K562 (cell line): ENCODE measurements at regions not wholly inside any gene's neighbourhood (a gene's known extent, or its start where the extent isn't known, plus 50 kb on each side); places are given as distances from the start of the nearest gene placed in this dataset.

ENCODE experiments used
- ATAC-seq: fragments of 200-7000 bp; cut with Tn5 transposase; 3 replicates; pipeline ENCODE4 v1.9.1; 2020; ENCODE audit warnings: moderate library complexity
- BruUV-seq: library from RNA; stranded (reverse); fragments of 400-500 nt; replicated peaks from 2 replicates; lab custom pipeline; 2021; lab: Mats Ljungman, UMichigan
- CTCF ChIA-PET: fragments of 300-600 bp; formaldehyde crosslinking; extraction: SDS; loops from one replicate; lab custom pipeline; 2021; ENCODE audit warnings: low intra/inter-chr PET ratio; lab: Yijun Ruan, JAX
- POLR2A ChIA-PET: fragments of 300-600, 350-650 bp; sonication (Branson Sonifier 250); formaldehyde crosslinking; extraction: SDS; loops from one replicate; lab custom pipeline; 2021; ENCODE audit warnings: antibody characterized with exemption, inconsistent platforms; lab: Yijun Ruan, JAX
- DNase-seq, 4 experiments: peaks; one replicate each; pipeline versions ENCODE4 v3.0.0 to v3.0.0-alpha.2; 2011 to 2018; ENCODE audit warnings: low spot score in 3 of 4, mixed read lengths in 3 of 4; ENCODE audit errors: extremely low read depth in 1 of 4
- FAIRE-seq: peaks from 2 replicates; lab custom pipeline; 2011; peaks lifted over from hg19 to GRCh38; lab: Jason Lieb, UNC
- H2AFZ ChIP-seq: 2 replicates; pipeline ENCODE4 v1.6.0; 2011; ENCODE audit warnings: low read depth, low read length, control low read depth, inconsistent platforms
- H3K27ac ChIP-seq: fragments of 200-600 bp; 3 replicates; pipeline ENCODE4 v1.8.0; 2011; ENCODE audit warnings: low read depth, mild to moderate bottlenecking, control low read depth, inconsistent platforms, low read length, moderate library complexity, mixed read lengths; ENCODE audit errors: extremely low read depth
- H3K27me3 ChIP-seq, 2 experiments: fragments of 300-600 bp in 1 of 2; 2 replicates in 1 of 2; 3 replicates in 1 of 2; pipeline versions ENCODE4 v1.6.0 to v1.8.0; 2011; ENCODE audit warnings: inconsistent platforms in 2 of 2, low read length in 2 of 2, mild to moderate bottlenecking in 1 of 2, mixed read lengths in 1 of 2, moderate library complexity in 1 of 2; ENCODE audit not compliant: control insufficient read depth in 2 of 2, insufficient read depth in 2 of 2
- H3K36me3 ChIP-seq: fragments of 300-600 bp; 3 replicates; pipeline ENCODE4 v1.8.0; 2011; ENCODE audit warnings: mild to moderate bottlenecking, low read length, inconsistent platforms; ENCODE audit not compliant: control insufficient read depth, insufficient read depth
- H3K4me1 ChIP-seq, 2 experiments: fragments of 200-600 bp in 1 of 2; replicated peaks in 1 of 2; 2 replicates in 1 of 2; 3 replicates in 1 of 2; pipeline versions ENCODE4 v1.5.1 to v1.8.0; 2011; ENCODE audit warnings: inconsistent platforms in 2 of 2, low read length in 2 of 2, mild to moderate bottlenecking in 1 of 2, mixed read lengths in 1 of 2, moderate library complexity in 1 of 2; ENCODE audit not compliant: control insufficient read depth in 2 of 2, insufficient read depth in 2 of 2
- H3K4me2 ChIP-seq: 2 replicates; pipeline ENCODE4 v1.6.1; 2011; ENCODE audit warnings: low read length, control low read depth, inconsistent platforms, mixed read lengths; ENCODE audit not compliant: insufficient read depth
- H3K4me3 ChIP-seq: fragments of 200-600 bp; sonication (generic), shearing (Covaris generic); 2 replicates; pipeline ENCODE4 v1.5.1; 2016; ENCODE audit warnings: control low read depth, inconsistent platforms
- H3K79me2 ChIP-seq: fragments of 200-600 bp; 3 replicates; pipeline ENCODE4 v1.8.0; 2011; ENCODE audit warnings: low read length, inconsistent platforms; ENCODE audit not compliant: control insufficient read depth, insufficient read depth
- H3K9ac ChIP-seq, 2 experiments: 2 replicates each; pipeline versions ENCODE4 v1.6.0 to v1.6.1; 2011; ENCODE audit warnings: low read depth in 2 of 2, low read length in 2 of 2, control low read depth in 1 of 2, inconsistent platforms in 1 of 2, mild to moderate bottlenecking in 1 of 2, mixed read lengths in 1 of 2; ENCODE audit not compliant: insufficient read depth in 1 of 2
- H3K9me1 ChIP-seq: one replicate; pipeline ENCODE4 v1.6.0; 2011; ENCODE audit warnings: inconsistent platforms, mild to moderate bottlenecking, low read length, moderate library complexity; ENCODE audit not compliant: control insufficient read depth, insufficient read depth
- H3K9me3 ChIP-seq: replicated peaks from 2 replicates; pipeline ENCODE4 v1.5.1; 2011; ENCODE audit warnings: low read depth, low read length, inconsistent platforms; ENCODE audit not compliant: control insufficient read depth, insufficient read depth
- H4K20me1 ChIP-seq: replicated peaks from 2 replicates; pipeline ENCODE4 v1.6.1; 2011; ENCODE audit warnings: low read length, inconsistent platforms, mixed read lengths; ENCODE audit not compliant: control insufficient read depth, insufficient read depth
- CTBP1 ChIP-seq: fragments of 450-650 bp; IDR thresholded peaks from 2 replicates; pipeline ENCODE4 v1.6.1; 2016; ENCODE audit warnings: borderline replicate concordance
- DACH1 ChIP-seq: fragments of 450-650 bp; IDR thresholded peaks from 2 replicates; pipeline ENCODE4 v1.6.1; 2018; ENCODE audit not compliant: partially characterized antibody
- HNRNPUL1 ChIP-seq: fragments of 200-400 bp; formaldehyde crosslinking; IDR thresholded peaks from 2 replicates; pipeline ENCODE4 v1.6.1; 2017; ENCODE audit warnings: low read length
- IRF2 ChIP-seq: sonication (generic); formaldehyde crosslinking; IDR thresholded peaks from 2 replicates; pipeline ENCODE4 v1.8.1; 2022; ENCODE audit warnings: mild to moderate bottlenecking, missing genetic modification reagents
- MTA2 ChIP-seq: fragments of 450-650 bp; IDR thresholded peaks from 2 replicates; pipeline ENCODE4 v1.6.1; 2016; ENCODE audit warnings: low read depth
- NBN ChIP-seq: fragments of 450-650 bp; IDR thresholded peaks from 2 replicates; pipeline ENCODE4 v1.6.1; 2016; ENCODE audit warnings: low read depth, mild to moderate bottlenecking
- SMARCE1 ChIP-seq: fragments of 450-650 bp; IDR thresholded peaks from 2 replicates; pipeline ENCODE4 v1.7.1; 2016; ENCODE audit warnings: mild to moderate bottlenecking
- ZBTB43 ChIP-seq: sonication (generic); formaldehyde crosslinking; IDR thresholded peaks from 2 replicates; pipeline ENCODE4 v1.8.0; 2023; ENCODE audit warnings: mild to moderate bottlenecking, missing genetic modification reagents
- ZEB2 ChIP-seq: fragments of 450-650 bp; IDR thresholded peaks from 2 replicates; pipeline ENCODE4 v1.6.1; 2016
- ZMIZ1 ChIP-seq, 2 experiments: fragments of 150-350 bp in 1 of 2; IDR thresholded peaks; 2 replicates each; pipeline ENCODE4 v1.6.1; 2012 to 2016; ENCODE audit warnings: low read depth in 2 of 2, low read length in 2 of 2, mild to moderate bottlenecking in 1 of 2, moderate library complexity in 1 of 2
- ZNF311 ChIP-seq: fragments of 250-450 bp; sonication (Bioruptor Pico); IDR thresholded peaks from 2 replicates; pipeline ENCODE4 v1.4.0; 2020; ENCODE audit warnings: mild to moderate bottlenecking, moderate library complexity
- ZNF407 ChIP-seq: fragments of 450-650 bp; IDR thresholded peaks from 2 replicates; pipeline ENCODE4 v1.6.1; 2016; ENCODE audit warnings: low read depth
- WGBS: fragments of 100-300 bp; shearing (Covaris generic); methylation state at CpG from one replicate; pipeline ENCODE4 v1.1.6; 2016; ENCODE audit warnings: low coverage, mixed read lengths; ENCODE audit not compliant: insufficient coverage; ENCODE audit errors: missing lambda C conversion rate; 5-methylcytosine and 5-hydroxymethylcytosine counted together
- in situ Hi-C: fragments of 300-500 bp; cut with MboI; formaldehyde crosslinking; loops from 4 replicates; pipeline ENCODE4 v1.15.0; 2018; ENCODE audit warnings: inconsistent platforms, mixed read lengths
- intact Hi-C: fragments of 100-400 bp; cut with micrococcal nuclease; formaldehyde crosslinking; loops from 2 replicates; pipeline ENCODE4 v1.14.2; 2022

GRCh38 chr15:69657626-69658025, 205.0 kb downstream of the RPLP1 start:
- H3K4me1 ChIP-seq = no peaks in the 10 kb centered on the region
- H3K4me2 ChIP-seq = no peak overlapping the region
- CTCF ChIA-PET = no interaction called here
- DNase-seq = no peak
- H3K4me3 ChIP-seq = no peak overlapping the region
- peaks cover 0 to 4% of the 10 kb centered on the region in 2 experiments; a peak in 3 of 5 replicates for H3K27me3 ChIP-seq
- no peak overlapping the region for H3K9ac ChIP-seq
- no peak for FAIRE-seq
- no peaks in the 10 kb centered on the region for H4K20me1 ChIP-seq
- no peak overlapping the region for H2AFZ ChIP-seq
- H3K27ac ChIP-seq = no peak overlapping the region
- no peaks in the 10 kb centered on the region for H3K9me1 ChIP-seq
- no TSS peak for BruUV-seq
- POLR2A ChIA-PET = no interaction called here
- 1% methylated on average over 6 of the region's 6 CpGs for WGBS
- H3K79me2 ChIP-seq = no peaks in the 10 kb centered on the region
- intact Hi-C loops = no loop called here
- H3K36me3 ChIP-seq = no peaks in the 10 kb centered on the region
- ATAC-seq = no peak
- H3K9me3 ChIP-seq = no peaks in the 10 kb centered on the region
- in situ Hi-C loops = no loop called here
- TF ChIP-seq DACH1 = no peak
- no peak for TF ChIP-seq NBN
- no peak for TF ChIP-seq ZEB2
- TF ChIP-seq CTBP1 = no peak
- TF ChIP-seq ZNF311 = no peak
- no peak for TF ChIP-seq HNRNPUL1
- TF ChIP-seq ZNF407 = no peak
- TF ChIP-seq ZBTB43 = no peak
- TF ChIP-seq SMARCE1 = no peak
- TF ChIP-seq IRF2 (CRISPR knock-in tag) = no peak
- TF ChIP-seq ZMIZ1 (IDR thresholded peaks at IDR 0.05; ENCODE audit: low read depth in 2 of 2, low read length in 2 of 2) = no peak
- no peak for TF ChIP-seq MTA2
